ENCODE measurements at regions not wholly inside any gene's neighbourhood (a gene's known extent, or its start where the extent isn't known, plus 50 kb on each side); places are given as distances from the start of the nearest gene placed in this dataset.

GRCh38 chr10:130884456-130884855 is 427.1 kb downstream of the TCERG1L start:
- no peaks in the 10 kb centered on the region for H3K27me3 ChIP-seq
- no peaks in the 10 kb centered on the region for H3K36me3 ChIP-seq
- no peaks in the 10 kb centered on the region for H3K4me1 ChIP-seq
- no peak overlapping the region for H3K27ac ChIP-seq
- no peak for DNase-seq
- H3K4me3 ChIP-seq, result no peak overlapping the region
- TF ChIP-seq CTCF (IDR thresholded peaks at IDR 0.05) (no peak), POLR2A (IDR thresholded peaks at IDR 0.05) (no peak)
- H3K9me3 ChIP-seq, result no peaks in the 10 kb centered on the region

- TF ChIP-seq POLR2A (IDR thresholded peaks at IDR 0.05) (no peak), CTCF (IDR thresholded peaks at IDR 0.05) (no peak)
- Histone ChIP-seq H3K36me3 (no peaks in the 10 kb centered on the region), H3K4me1 (no peaks in the 10 kb centered on the region), H3K27me3 (no peaks in the 10 kb centered on the region), H3K9me3 (no peaks in the 10 kb centered on the region), H3K4me3 (no peak overlapping the region), H3K27ac (no peak overlapping the region)
- no peak for DNase-seq
Measured at GRCh38 chr10:130885021-130885655, 426.4 kb downstream of the TCERG1L start.

GRCh38 chr10:130887170-130887569 is 424.4 kb downstream of the TCERG1L start:
- no peaks in the 10 kb centered on the region for H3K36me3 ChIP-seq
- no peak overlapping the region for H3K27ac ChIP-seq
- no peaks in the 10 kb centered on the region for H3K4me1 ChIP-seq
- no peak overlapping the region for H3K4me3 ChIP-seq
- DNase-seq, result no peak
- no peaks in the 10 kb centered on the region for H3K27me3 ChIP-seq
- TF ChIP-seq CTCF (IDR thresholded peaks at IDR 0.05) (no peak), POLR2A (IDR thresholded peaks at IDR 0.05) (no peak)
- no peaks in the 10 kb centered on the region for H3K9me3 ChIP-seq

- TF ChIP-seq CTCF (IDR thresholded peaks at IDR 0.05) (no peak), POLR2A (IDR thresholded peaks at IDR 0.05) (no peak)
- H3K36me3 ChIP-seq, result no peaks in the 10 kb centered on the region
- DNase-seq, result no peak
Measured at GRCh38 chr10:130888493-130888892, 423.0 kb downstream of the TCERG1L start.

GRCh38 chr10:130889240-130889639 is 422.3 kb downstream of the TCERG1L start:
- TF ChIP-seq CTCF (IDR thresholded peaks at IDR 0.05), result no peak
- no peaks in the 10 kb centered on the region for H3K27me3 ChIP-seq
- H3K4me3 ChIP-seq, result no peak overlapping the region
- no peaks in the 10 kb centered on the region for H3K4me1 ChIP-seq
- no peaks in the 10 kb centered on the region for H3K36me3 ChIP-seq
- no peak for DNase-seq
- no peaks in the 10 kb centered on the region for H3K9me3 ChIP-seq
- no peak overlapping the region for H3K27ac ChIP-seq

More at GRCh38 chr10:130888493-130888892, 423.0 kb downstream of the TCERG1L start:
- H3K27me3 ChIP-seq, result no peaks in the 10 kb centered on the region
- H3K9me3 ChIP-seq, result no peaks in the 10 kb centered on the region
- no peaks in the 10 kb centered on the region for H3K4me1 ChIP-seq
- H3K4me3 ChIP-seq, result no peak overlapping the region
- no peak overlapping the region for H3K27ac ChIP-seq

- no peak overlapping the region for H3K4me3 ChIP-seq
- no peaks in the 10 kb centered on the region for H3K9me3 ChIP-seq
- no peaks in the 10 kb centered on the region for H3K36me3 ChIP-seq
- no peak overlapping the region for H3K27ac ChIP-seq
- H3K4me1 ChIP-seq, result no peaks in the 10 kb centered on the region
- DNase-seq, result no peak
- TF ChIP-seq POLR2A (IDR thresholded peaks at IDR 0.05), result no peak
- TF ChIP-seq CTCF (IDR thresholded peaks at IDR 0.05), result no peak
- H3K27me3 ChIP-seq, result no peaks in the 10 kb centered on the region
Measured at GRCh38 chr10:130889780-130890179, 421.7 kb downstream of the TCERG1L start.

Measured in Peyer's patch (tissue), 4 donors.